Astrocyte (in vitro differentiated cells and primary cell): ENCODE measurements at regions not wholly inside any gene's neighbourhood (a gene's known extent, or its start where the extent isn't known, plus 50 kb on each side); places are given as distances from the start of the nearest gene placed in this dataset.

Experiments used
- CTCF ChIP-seq: IDR thresholded peaks from 2 replicates; pipeline ENCODE4 v1.5.1; 2011; ENCODE audit warnings: low read depth, mild to moderate bottlenecking, inconsistent platforms, low read length, moderate library complexity; ENCODE audit not compliant: insufficient read depth
- EZH2 ChIP-seq: IDR thresholded peaks from 2 replicates; pipeline ENCODE4 v1.6.1; 2012; ENCODE audit warnings: mild to moderate bottlenecking, low read length, inconsistent platforms; ENCODE audit not compliant: insufficient read depth

DNA sequence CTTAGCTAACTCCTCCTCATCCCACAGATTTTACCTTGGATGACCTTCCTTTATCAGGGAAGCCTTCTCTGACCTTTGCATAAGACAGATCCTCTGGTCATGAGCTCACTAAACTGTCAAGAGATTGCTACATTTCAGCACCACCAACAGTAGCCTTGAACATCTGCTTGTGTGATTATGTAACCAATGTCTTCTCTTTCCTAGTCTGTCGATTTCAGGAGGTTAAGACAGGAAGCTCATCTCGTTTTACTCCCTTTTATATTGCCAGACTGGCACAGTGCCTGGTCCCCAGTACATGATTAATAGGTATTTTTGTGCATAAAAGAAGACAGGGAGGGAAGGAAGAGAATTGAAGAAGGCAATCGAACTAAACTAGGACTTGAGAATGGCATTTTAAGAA is 1697.7 kb downstream of the EFNB2 start:
- no peak for TF ChIP-seq CTCF
- TF ChIP-seq EZH2: no peak
